Sigmoid colon (tissue), 4 donors: ENCODE measurements at regions not wholly inside any gene's neighbourhood (a gene's known extent, or its start where the extent isn't known, plus 50 kb on each side); places are given as distances from the start of the nearest gene placed in this dataset.

Experiments
- POLR2A ChIP-seq, 2 donors: fragments of 450-650 bp; IDR thresholded peaks; one replicate each; pipeline ENCODE4 v1.6.1; 2016; ENCODE audit warnings: antibody characterized with exemption in 2 of 2, mild to moderate bottlenecking in 2 of 2, moderate library complexity in 2 of 2
- POLR2AphosphoS5 ChIP-seq, 4 donors: sonication (generic); formaldehyde crosslinking; IDR thresholded peaks; one replicate each; pipeline ENCODE4 v1.6.1; 2017; ENCODE audit warnings: antibody characterized with exemption in 4 of 4
- TF ChIP-seq, protein P1 (sequence below), 4 experiments: fragments of 450-650 bp in 3 of 4; fragments of 200-600 bp in 1 of 4; IDR thresholded peaks; one replicate each; pipeline ENCODE4 v1.5.1; 2016 to 2019; ENCODE audit warnings: antibody characterized with exemption in 4 of 4, mild to moderate bottlenecking in 3 of 4, moderate library complexity in 2 of 4

DNA sequence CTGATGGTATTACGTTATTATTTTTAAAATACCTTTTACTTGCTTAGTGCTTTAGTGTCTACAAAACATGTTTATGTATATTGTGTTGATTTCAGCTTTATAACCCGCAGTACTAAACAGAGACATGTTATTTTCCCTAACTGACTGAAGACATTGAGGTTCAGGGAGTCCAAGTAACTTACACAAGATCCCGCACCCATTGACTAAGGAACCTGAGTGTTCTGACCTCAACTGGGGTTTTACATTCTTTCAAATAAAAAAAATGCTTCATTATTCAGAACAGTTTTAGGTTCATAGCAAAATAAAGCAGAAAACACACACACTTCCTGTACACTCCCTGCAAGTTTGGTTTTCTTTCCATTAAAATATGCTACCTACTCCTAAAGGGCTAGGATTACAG, 60.4 kb upstream of the METAP2 start:
- no peak for TF ChIP-seq POLR2AphosphoS5 (IDR thresholded peaks at IDR 0.05)
- TF ChIP-seq, protein P1, sequence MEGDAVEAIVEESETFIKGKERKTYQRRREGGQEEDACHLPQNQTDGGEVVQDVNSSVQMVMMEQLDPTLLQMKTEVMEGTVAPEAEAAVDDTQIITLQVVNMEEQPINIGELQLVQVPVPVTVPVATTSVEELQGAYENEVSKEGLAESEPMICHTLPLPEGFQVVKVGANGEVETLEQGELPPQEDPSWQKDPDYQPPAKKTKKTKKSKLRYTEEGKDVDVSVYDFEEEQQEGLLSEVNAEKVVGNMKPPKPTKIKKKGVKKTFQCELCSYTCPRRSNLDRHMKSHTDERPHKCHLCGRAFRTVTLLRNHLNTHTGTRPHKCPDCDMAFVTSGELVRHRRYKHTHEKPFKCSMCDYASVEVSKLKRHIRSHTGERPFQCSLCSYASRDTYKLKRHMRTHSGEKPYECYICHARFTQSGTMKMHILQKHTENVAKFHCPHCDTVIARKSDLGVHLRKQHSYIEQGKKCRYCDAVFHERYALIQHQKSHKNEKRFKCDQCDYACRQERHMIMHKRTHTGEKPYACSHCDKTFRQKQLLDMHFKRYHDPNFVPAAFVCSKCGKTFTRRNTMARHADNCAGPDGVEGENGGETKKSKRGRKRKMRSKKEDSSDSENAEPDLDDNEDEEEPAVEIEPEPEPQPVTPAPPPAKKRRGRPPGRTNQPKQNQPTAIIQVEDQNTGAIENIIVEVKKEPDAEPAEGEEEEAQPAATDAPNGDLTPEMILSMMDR (IDR thresholded peaks at IDR 0.05), result no peak
- TF ChIP-seq POLR2A (IDR thresholded peaks at IDR 0.05), result no peak
